K562 (cell line): ENCODE measurements at regions not wholly inside any gene's neighbourhood (a gene's known extent, or its start where the extent isn't known, plus 50 kb on each side); places are given as distances from the start of the nearest gene placed in this dataset.

Source experiments
- ATAC-seq: fragments of 200-7000 bp; cut with Tn5 transposase; 3 replicates; pipeline ENCODE4 v1.9.1; 2020; ENCODE audit warnings: moderate library complexity
- BruUV-seq: library from RNA; stranded (reverse); fragments of 400-500 nt; replicated peaks from 2 replicates; lab custom pipeline; 2021; lab: Mats Ljungman, UMichigan
- CTCF ChIA-PET: fragments of 300-600 bp; formaldehyde crosslinking; extraction: SDS; loops from one replicate; lab custom pipeline; 2021; ENCODE audit warnings: low intra/inter-chr PET ratio; lab: Yijun Ruan, JAX
- POLR2A ChIA-PET: fragments of 300-600, 350-650 bp; sonication (Branson Sonifier 250); formaldehyde crosslinking; extraction: SDS; loops from one replicate; lab custom pipeline; 2021; ENCODE audit warnings: antibody characterized with exemption, inconsistent platforms; lab: Yijun Ruan, JAX
- DNase-seq, 4 experiments: peaks; one replicate each; pipeline versions ENCODE4 v3.0.0 to v3.0.0-alpha.2; 2011 to 2018; ENCODE audit warnings: low spot score in 3 of 4, mixed read lengths in 3 of 4; ENCODE audit errors: extremely low read depth in 1 of 4
- FAIRE-seq: peaks from 2 replicates; lab custom pipeline; 2011; peaks lifted over from hg19 to GRCh38; lab: Jason Lieb, UNC
- H2AFZ ChIP-seq: 2 replicates; pipeline ENCODE4 v1.6.0; 2011; ENCODE audit warnings: low read depth, low read length, control low read depth, inconsistent platforms
- H3K27ac ChIP-seq: fragments of 200-600 bp; 3 replicates; pipeline ENCODE4 v1.8.0; 2011; ENCODE audit warnings: low read depth, mild to moderate bottlenecking, control low read depth, inconsistent platforms, low read length, moderate library complexity, mixed read lengths; ENCODE audit errors: extremely low read depth
- H3K27me3 ChIP-seq, 2 experiments: fragments of 300-600 bp in 1 of 2; 2 replicates in 1 of 2; 3 replicates in 1 of 2; pipeline versions ENCODE4 v1.6.0 to v1.8.0; 2011; ENCODE audit warnings: inconsistent platforms in 2 of 2, low read length in 2 of 2, mild to moderate bottlenecking in 1 of 2, mixed read lengths in 1 of 2, moderate library complexity in 1 of 2; ENCODE audit not compliant: control insufficient read depth in 2 of 2, insufficient read depth in 2 of 2
- H3K36me3 ChIP-seq: fragments of 300-600 bp; 3 replicates; pipeline ENCODE4 v1.8.0; 2011; ENCODE audit warnings: mild to moderate bottlenecking, low read length, inconsistent platforms; ENCODE audit not compliant: control insufficient read depth, insufficient read depth
- H3K4me1 ChIP-seq, 2 experiments: fragments of 200-600 bp in 1 of 2; replicated peaks in 1 of 2; 2 replicates in 1 of 2; 3 replicates in 1 of 2; pipeline versions ENCODE4 v1.5.1 to v1.8.0; 2011; ENCODE audit warnings: inconsistent platforms in 2 of 2, low read length in 2 of 2, mild to moderate bottlenecking in 1 of 2, mixed read lengths in 1 of 2, moderate library complexity in 1 of 2; ENCODE audit not compliant: control insufficient read depth in 2 of 2, insufficient read depth in 2 of 2
- H3K4me2 ChIP-seq: 2 replicates; pipeline ENCODE4 v1.6.1; 2011; ENCODE audit warnings: low read length, control low read depth, inconsistent platforms, mixed read lengths; ENCODE audit not compliant: insufficient read depth
- H3K4me3 ChIP-seq: fragments of 200-600 bp; sonication (generic), shearing (Covaris generic); 2 replicates; pipeline ENCODE4 v1.5.1; 2016; ENCODE audit warnings: control low read depth, inconsistent platforms
- H3K79me2 ChIP-seq: fragments of 200-600 bp; 3 replicates; pipeline ENCODE4 v1.8.0; 2011; ENCODE audit warnings: low read length, inconsistent platforms; ENCODE audit not compliant: control insufficient read depth, insufficient read depth
- H3K9ac ChIP-seq, 2 experiments: 2 replicates each; pipeline versions ENCODE4 v1.6.0 to v1.6.1; 2011; ENCODE audit warnings: low read depth in 2 of 2, low read length in 2 of 2, control low read depth in 1 of 2, inconsistent platforms in 1 of 2, mild to moderate bottlenecking in 1 of 2, mixed read lengths in 1 of 2; ENCODE audit not compliant: insufficient read depth in 1 of 2
- H3K9me1 ChIP-seq: one replicate; pipeline ENCODE4 v1.6.0; 2011; ENCODE audit warnings: inconsistent platforms, mild to moderate bottlenecking, low read length, moderate library complexity; ENCODE audit not compliant: control insufficient read depth, insufficient read depth
- H3K9me3 ChIP-seq: replicated peaks from 2 replicates; pipeline ENCODE4 v1.5.1; 2011; ENCODE audit warnings: low read depth, low read length, inconsistent platforms; ENCODE audit not compliant: control insufficient read depth, insufficient read depth
- H4K20me1 ChIP-seq: replicated peaks from 2 replicates; pipeline ENCODE4 v1.6.1; 2011; ENCODE audit warnings: low read length, inconsistent platforms, mixed read lengths; ENCODE audit not compliant: control insufficient read depth, insufficient read depth
- CAMTA2 ChIP-seq: fragments of 250-450 bp; sonication (Bioruptor Pico); conservative IDR thresholded peaks from 2 replicates; pipeline ENCODE4 v1.5.1; 2022
- CREBBP ChIP-seq: IDR thresholded peaks from one replicate; pipeline ENCODE4 v1.6.1; 2012; ENCODE audit warnings: low read depth, mild to moderate bottlenecking, control low read depth, inconsistent platforms, low read length
- ERF ChIP-seq: fragments of 450-650 bp; formaldehyde crosslinking; IDR thresholded peaks from 2 replicates; pipeline ENCODE4 v1.4.0; 2020; ENCODE audit warnings: mild to moderate bottlenecking, mixed read lengths
- FOXK2 ChIP-seq, 2 experiments: fragments of 450-650 bp; IDR thresholded peaks in 1 of 2; conservative IDR thresholded peaks in 1 of 2; 2 replicates each; pipeline ENCODE4 v1.6.1; 2016; ENCODE audit warnings: low read depth in 2 of 2, mild to moderate bottlenecking in 1 of 2
- HNRNPLL ChIP-seq: fragments of 200-400 bp; formaldehyde crosslinking; IDR thresholded peaks from 2 replicates; pipeline ENCODE4 v1.6.1; 2017; ENCODE audit warnings: low read length, low read depth, mild to moderate bottlenecking; ENCODE audit not compliant: poor library complexity, severe bottlenecking
- MYBL2 ChIP-seq, 2 experiments: fragments of 450-650 bp in 1 of 2; sonication (generic) in 1 of 2; formaldehyde crosslinking in 1 of 2; IDR thresholded peaks; 2 replicates each; pipeline versions ENCODE4 v1.6.1 to v1.8.1; 2017 to 2022; ENCODE audit warnings: borderline replicate concordance in 1 of 2, inconsistent platforms in 1 of 2, low read depth in 1 of 2, mild to moderate bottlenecking in 1 of 2, missing genetic modification reagents in 1 of 2, moderate library complexity in 1 of 2
- PTBP1 ChIP-seq: fragments of 200-400 bp; formaldehyde crosslinking; IDR thresholded peaks from 2 replicates; pipeline ENCODE4 v1.6.1; 2017; ENCODE audit warnings: low read depth, low read length
- RFX1 ChIP-seq: fragments of 450-650 bp; IDR thresholded peaks from 2 replicates; pipeline ENCODE4 v1.6.1; 2016; ENCODE audit warnings: mild to moderate bottlenecking, moderate library complexity
- RHOXF2B ChIP-seq: fragments of 250-450 bp; sonication (Bioruptor Pico); conservative IDR thresholded peaks from 2 replicates; pipeline ENCODE4 v1.5.1; 2021
- SFPQ ChIP-seq: fragments of 200-400 bp; formaldehyde crosslinking; IDR thresholded peaks from 2 replicates; pipeline ENCODE4 v1.6.1; 2017; ENCODE audit warnings: mild to moderate bottlenecking, low read depth, low read length, moderate library complexity
- TOE1 ChIP-seq, 2 experiments: fragments of 450-650 bp in 1 of 2; sonication (generic) in 1 of 2; formaldehyde crosslinking in 1 of 2; IDR thresholded peaks; 2 replicates each; pipeline versions ENCODE4 v1.7.1 to v1.8.0; 2016 to 2022; ENCODE audit warnings: borderline replicate concordance in 2 of 2, mild to moderate bottlenecking in 2 of 2, antibody characterized with exemption in 1 of 2, inconsistent platforms in 1 of 2, low read depth in 1 of 2, missing genetic modification reagents in 1 of 2, moderate library complexity in 1 of 2
- WHSC1 ChIP-seq: IDR thresholded peaks from one replicate; pipeline ENCODE4 v1.6.1; 2012; ENCODE audit warnings: low read length, control low read depth, inconsistent platforms
- ZNF133 ChIP-seq: fragments of 250-450 bp; sonication (Bioruptor Pico); IDR thresholded peaks from 2 replicates; pipeline ENCODE4 v1.4.0; 2020; ENCODE audit warnings: mild to moderate bottlenecking
- ZNF347 ChIP-seq: fragments of 450-650 bp; formaldehyde crosslinking; IDR thresholded peaks from 2 replicates; pipeline ENCODE4 v1.4.0; 2020; ENCODE audit warnings: low read depth, mild to moderate bottlenecking, moderate library complexity
- ZNF586 ChIP-seq: fragments of 450-650 bp; formaldehyde crosslinking; conservative IDR thresholded peaks from 2 replicates; pipeline ENCODE4 v1.4.0; 2020; ENCODE audit warnings: mild to moderate bottlenecking, moderate library complexity
- WGBS: fragments of 100-300 bp; shearing (Covaris generic); methylation state at CpG from one replicate; pipeline ENCODE4 v1.1.6; 2016; ENCODE audit warnings: low coverage, mixed read lengths; ENCODE audit not compliant: insufficient coverage; ENCODE audit errors: missing lambda C conversion rate; 5-methylcytosine and 5-hydroxymethylcytosine counted together
- in situ Hi-C: fragments of 300-500 bp; cut with MboI; formaldehyde crosslinking; loops from 4 replicates; pipeline ENCODE4 v1.15.0; 2018; ENCODE audit warnings: inconsistent platforms, mixed read lengths
- intact Hi-C: fragments of 100-400 bp; cut with micrococcal nuclease; formaldehyde crosslinking; loops from 2 replicates; pipeline ENCODE4 v1.14.2; 2022
- TF ChIP-seq, protein P1 (sequence below): fragments of 250-450 bp; sonication (Bioruptor Pico); IDR thresholded peaks from 2 replicates; pipeline ENCODE4 v1.8.0; 2021; ENCODE audit warnings: moderate library complexity, mild to moderate bottlenecking, inconsistent platforms
- TF ChIP-seq, protein P2 (sequence below): fragments of 250-450 bp; sonication (Bioruptor Pico); IDR thresholded peaks from 2 replicates; pipeline ENCODE4 v1.4.0; 2020; ENCODE audit warnings: mild to moderate bottlenecking, moderate library complexity

DNA sequence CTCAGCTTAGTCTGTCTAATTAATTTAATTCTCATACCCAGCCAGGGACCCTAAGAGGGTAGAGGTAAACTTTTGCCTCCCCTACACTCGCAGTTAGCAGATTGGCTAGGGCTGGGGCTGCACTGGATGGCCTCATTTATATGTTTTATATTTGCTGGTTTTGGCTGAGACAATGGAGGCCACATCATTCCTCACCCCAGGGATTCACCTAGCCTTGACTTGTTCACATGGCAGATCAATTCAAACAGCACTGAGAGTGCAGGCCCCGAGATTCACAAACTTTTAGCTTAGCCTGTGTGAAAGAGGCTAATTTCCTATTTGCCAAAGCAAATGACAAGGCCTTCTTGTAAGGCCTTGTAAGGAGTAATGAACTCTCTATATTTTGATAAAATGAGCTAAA, 844.4 kb downstream of the ARAP2 start:
- Histone ChIP-seq H3K79me2 (no peaks in the 10 kb centered on the region), H3K9me1 (no peaks in the 10 kb centered on the region), H3K9ac (no peak overlapping the region), H4K20me1 (no peaks in the 10 kb centered on the region), H2AFZ (no peak overlapping the region), H3K4me2 (no peak overlapping the region), H3K36me3 (no peaks in the 10 kb centered on the region), H3K9me3 (no peaks in the 10 kb centered on the region), H3K4me1 (no peaks in the 10 kb centered on the region), H3K27ac (no peak overlapping the region), H3K27me3 (no peaks in the 10 kb centered on the region), H3K4me3 (no peak overlapping the region)
- DNase-seq (no peak), FAIRE-seq (no peak), ATAC-seq (no peak)
- CTCF ChIA-PET, result no interaction called here
- POLR2A ChIA-PET, result no interaction called here
- intact Hi-C loops (no loop called here), in situ Hi-C loops (no loop called here)
- BruUV-seq, result no TSS peak
- WGBS, result 0% methylated on average over 2 of the region's 2 CpGs
- TF ChIP-seq ERF (CRISPR knock-in tag) (no peak), MYBL2 (IDR thresholded peaks at IDR 0.05; ENCODE audit: low read depth) (no peak), MYBL2 (CRISPR knock-in tag; IDR thresholded peaks at IDR 0.05; ENCODE audit: borderline replicate concordance) (no peak), RHOXF2B (CRISPR knock-in tag) (no peak), RFX1 (no peak), ZNF347 (CRISPR knock-in tag) (no peak), ZNF133 (CRISPR knock-in tag) (no peak), FOXK2 (conservative IDR thresholded peaks at IDR 0.05 in 1 of 2, IDR thresholded peaks at IDR 0.05 in 1 of 2; ENCODE audit: low read depth in 2 of 2) (no peak), ZNF586 (CRISPR knock-in tag) (no peak), SFPQ (no peak), CAMTA2 (no peak), TOE1 (IDR thresholded peaks at IDR 0.05; ENCODE audit: borderline replicate concordance) (no peak), TOE1 (CRISPR knock-in tag; IDR thresholded peaks at IDR 0.05; ENCODE audit: borderline replicate concordance, low read depth) (no peak), WHSC1 (no peak), PTBP1 (no peak), CREBBP (no peak), HNRNPLL (no peak)
- TF ChIP-seq, protein P1, sequence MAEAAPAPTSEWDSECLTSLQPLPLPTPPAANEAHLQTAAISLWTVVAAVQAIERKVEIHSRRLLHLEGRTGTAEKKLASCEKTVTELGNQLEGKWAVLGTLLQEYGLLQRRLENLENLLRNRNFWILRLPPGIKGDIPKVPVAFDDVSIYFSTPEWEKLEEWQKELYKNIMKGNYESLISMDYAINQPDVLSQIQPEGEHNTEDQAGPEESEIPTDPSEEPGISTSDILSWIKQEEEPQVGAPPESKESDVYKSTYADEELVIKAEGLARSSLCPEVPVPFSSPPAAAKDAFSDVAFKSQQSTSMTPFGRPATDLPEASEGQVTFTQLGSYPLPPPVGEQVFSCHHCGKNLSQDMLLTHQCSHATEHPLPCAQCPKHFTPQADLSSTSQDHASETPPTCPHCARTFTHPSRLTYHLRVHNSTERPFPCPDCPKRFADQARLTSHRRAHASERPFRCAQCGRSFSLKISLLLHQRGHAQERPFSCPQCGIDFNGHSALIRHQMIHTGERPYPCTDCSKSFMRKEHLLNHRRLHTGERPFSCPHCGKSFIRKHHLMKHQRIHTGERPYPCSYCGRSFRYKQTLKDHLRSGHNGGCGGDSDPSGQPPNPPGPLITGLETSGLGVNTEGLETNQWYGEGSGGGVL (CRISPR knock-in tag), result no peak
- TF ChIP-seq, protein P2, sequence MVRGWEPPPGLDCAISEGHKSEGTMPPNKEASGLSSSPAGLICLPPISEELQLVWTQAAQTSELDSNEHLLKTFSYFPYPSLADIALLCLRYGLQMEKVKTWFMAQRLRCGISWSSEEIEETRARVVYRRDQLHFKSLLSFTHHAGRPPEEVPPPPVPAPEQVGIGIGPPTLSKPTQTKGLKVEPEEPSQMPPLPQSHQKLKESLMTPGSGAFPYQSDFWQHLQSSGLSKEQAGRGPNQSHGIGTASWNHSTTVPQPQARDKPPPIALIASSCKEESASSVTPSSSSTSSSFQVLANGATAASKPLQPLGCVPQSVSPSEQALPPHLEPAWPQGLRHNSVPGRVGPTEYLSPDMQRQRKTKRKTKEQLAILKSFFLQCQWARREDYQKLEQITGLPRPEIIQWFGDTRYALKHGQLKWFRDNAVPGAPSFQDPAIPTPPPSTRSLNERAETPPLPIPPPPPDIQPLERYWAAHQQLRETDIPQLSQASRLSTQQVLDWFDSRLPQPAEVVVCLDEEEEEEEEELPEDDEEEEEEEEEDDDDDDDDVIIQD (CRISPR knock-in tag), result no peak
